B cell (primary cell): ENCODE measurements at regions not wholly inside any gene's neighbourhood (a gene's known extent, or its start where the extent isn't known, plus 50 kb on each side); places are given as distances from the start of the nearest gene placed in this dataset.

Experiments
- ATAC-seq: fragments of 200-7000 bp; cut with Tn5 transposase; one replicate; pipeline ENCODE4 v1.10.0; 2021; ENCODE audit warnings: low read depth, mild to moderate bottlenecking, moderate number of reproducible peaks, moderate library complexity
- CTCF ChIA-PET: fragments of 350-600 bp; sonication (Branson Sonifier 250); formaldehyde crosslinking; loops from one replicate; lab custom pipeline; 2021; ENCODE audit warnings: antibody characterized with exemption, inconsistent platforms; lab: Charles Lee
- POLR2A ChIA-PET: fragments of 350-600 bp; sonication (Branson Sonifier 250); formaldehyde crosslinking; loops from one replicate; lab custom pipeline; 2021; ENCODE audit warnings: antibody characterized with exemption; lab: Charles Lee
- DNase-seq: peaks from one replicate; pipeline ENCODE4 v3.0.0; 2013
- H2AFZ ChIP-seq: 2 replicates; pipeline ENCODE4 v1.6.1; 2012; ENCODE audit warnings: mild to moderate bottlenecking, low read depth, low read length; ENCODE audit not compliant: insufficient read depth, poor library complexity, severe bottlenecking
- H3K27ac ChIP-seq, 2 donors: 1 replicate in 1 of 2; 2 replicates in 1 of 2; pipeline ENCODE4 v1.5.1; 2012 to 2013; ENCODE audit warnings: low read length in 2 of 2, mild to moderate bottlenecking in 2 of 2, moderate library complexity in 1 of 2
- H3K27me3 ChIP-seq, 4 experiments: fragments of 200-600 bp in 1 of 4; sonication (generic) in 1 of 4; replicated peaks in 1 of 4; 1 replicate in 2 of 4; 2 replicates in 2 of 4; pipeline versions ENCODE4 v1.6.1 to v1.7.0; 2013 to 2016; ENCODE audit warnings: low read length in 3 of 4, mild to moderate bottlenecking in 2 of 4, mixed read lengths in 1 of 4, moderate library complexity in 1 of 4; ENCODE audit not compliant: insufficient read depth in 4 of 4, control insufficient read depth in 3 of 4; ENCODE audit errors: control extremely low read depth in 1 of 4
- H3K36me3 ChIP-seq, 2 experiments: replicated peaks in 1 of 2; 1 replicate in 1 of 2; 2 replicates in 1 of 2; pipeline versions ENCODE4 v1.6.1 to v1.7.1; 2013; ENCODE audit warnings: low read length in 1 of 2; ENCODE audit not compliant: insufficient read depth in 2 of 2, control insufficient read depth in 1 of 2; ENCODE audit errors: control extremely low read depth in 1 of 2, extremely low read depth in 1 of 2
- H3K4me1 ChIP-seq, 2 donors: fragments of 200-600 bp in 1 of 2; sonication (generic) in 1 of 2; 1 replicate in 1 of 2; 2 replicates in 1 of 2; pipeline versions ENCODE4 v1.5.1 to v1.6.1; 2013 to 2017; ENCODE audit warnings: low read length in 2 of 2; ENCODE audit not compliant: control insufficient read depth in 2 of 2, insufficient read depth in 2 of 2
- H3K4me2 ChIP-seq: replicated peaks from 2 replicates; pipeline ENCODE3; 2012; ENCODE audit warnings: mild to moderate bottlenecking, low read depth, low read length; ENCODE audit not compliant: poor library complexity, severe bottlenecking
- H3K4me3 ChIP-seq, 5 experiments: fragments of 200-600 bp in 1 of 5; sonication (generic) in 1 of 5; 1 replicate in 3 of 5; 2 replicates in 2 of 5; pipeline versions ENCODE4 v1.5.1 to v1.7.0; 2011 to 2016; ENCODE audit warnings: low read length in 4 of 5, mild to moderate bottlenecking in 4 of 5, low read depth in 2 of 5, control low read depth in 1 of 5, moderate library complexity in 1 of 5; ENCODE audit not compliant: insufficient read depth in 1 of 5; ENCODE audit errors: control extremely low read depth in 1 of 5, extremely low read depth in 1 of 5
- H3K79me2 ChIP-seq: fragments of 200-600 bp; sonication (generic); one replicate; pipeline ENCODE4 v1.6.0; 2016; ENCODE audit warnings: low read length; ENCODE audit not compliant: control insufficient read depth, insufficient read depth
- H3K9ac ChIP-seq: fragments of 200-600 bp; sonication (generic); 2 replicates; pipeline ENCODE4 v1.6.1; 2017; ENCODE audit warnings: mild to moderate bottlenecking, low read length, moderate library complexity
- H3K9me3 ChIP-seq, 3 donors: one replicate each; pipeline versions ENCODE4 v1.6.1 to v1.7.1; 2013; ENCODE audit warnings: low read length in 2 of 3; ENCODE audit not compliant: control insufficient read depth in 2 of 3, insufficient read depth in 1 of 3; ENCODE audit errors: control extremely low read depth in 1 of 3
- H4K20me1 ChIP-seq: 2 replicates; pipeline ENCODE4 v1.6.0; 2012; ENCODE audit warnings: mild to moderate bottlenecking, low read length; ENCODE audit not compliant: insufficient read depth, control insufficient read depth, poor library complexity, severe bottlenecking
- H3K27ac Mint-ChIP-seq: one replicate; pipeline ENCODE4 v1.8.0; 2021; ENCODE audit warnings: mixed read lengths
- H3K27me3 Mint-ChIP-seq: one replicate; pipeline ENCODE4 v1.8.0; 2021; ENCODE audit warnings: mixed read lengths
- H3K4me1 Mint-ChIP-seq: one replicate; pipeline ENCODE4 v1.8.0; 2021; ENCODE audit warnings: mixed read lengths
- H3K4me3 Mint-ChIP-seq: one replicate; pipeline ENCODE4 v1.8.0; 2021; ENCODE audit warnings: mixed read lengths
- H3K9me3 Mint-ChIP-seq: one replicate; pipeline ENCODE4 v1.8.0; 2022; ENCODE audit warnings: mixed read lengths; ENCODE audit not compliant: insufficient read depth
- CTCF ChIP-seq: fragments of 200-600 bp; IDR thresholded peaks from one replicate; pipeline ENCODE4 v1.8.0; 2022; ENCODE audit warnings: antibody characterized with exemption, mild to moderate bottlenecking
- EZH2 ChIP-seq: IDR thresholded peaks from 2 replicates; pipeline ENCODE4 v1.6.1; 2012; ENCODE audit warnings: borderline replicate concordance, low read depth, mild to moderate bottlenecking, moderate library complexity, low read length; ENCODE audit not compliant: insufficient read depth, poor library complexity, severe bottlenecking
- WGBS: methylation state at CpG from one replicate; pipeline ENCODE4 v1.1.5; 2013; ENCODE audit warnings: missing lambda C conversion rate; ENCODE audit not compliant: insufficient coverage; 5-methylcytosine and 5-hydroxymethylcytosine counted together
- intact Hi-C: fragments of 100-400 bp; cut with micrococcal nuclease; formaldehyde crosslinking; loops from one replicate; pipeline ENCODE4 v1.10.0; 2022

GRCh38 chr5:143516249-143516648, 112.8 kb upstream of the NR3C1 start:
- H3K4me3 ChIP-seq, result no peak overlapping the region
- H3K27me3 ChIP-seq, result no peaks in the 10 kb centered on the region
- peaks cover 4% of the 10 kb centered on the region for H3K9me3 Mint-ChIP-seq
- ATAC-seq, result peak; percentile 49
- H4K20me1 ChIP-seq, result no peaks in the 10 kb centered on the region
- TF ChIP-seq CTCF (no peak), EZH2 (no peak)
- intact Hi-C loops, result no loop called here
- no peak overlapping the region for H3K27ac Mint-ChIP-seq
- H3K27me3 Mint-ChIP-seq, result no peaks in the 10 kb centered on the region
- H3K79me2 ChIP-seq, result no peaks in the 10 kb centered on the region
- no CpG with 5 or more reads among the region's 1 CpG for WGBS
- H3K9ac ChIP-seq, result no peak overlapping the region
- H3K9me3 ChIP-seq, result no peaks in the 10 kb centered on the region
- ChIA-PET CTCF (no interaction called here), POLR2A (no interaction called here)
- no peak for DNase-seq
- H3K4me1 ChIP-seq, result peaks cover 4 to 5% of the 10 kb centered on the region in 2 donors
- peaks cover 10% of the 10 kb centered on the region for H3K4me1 Mint-ChIP-seq
- no peak overlapping the region for H3K27ac ChIP-seq
- H3K36me3 ChIP-seq, result no peaks in the 10 kb centered on the region
- no peak overlapping the region for H3K4me3 Mint-ChIP-seq
- H2AFZ ChIP-seq, result no peak overlapping the region
- H3K4me2 ChIP-seq, result no peak overlapping the region

- Mint-ChIP-seq H3K27ac (no peak overlapping the region), H3K4me3 (no peak overlapping the region), H3K4me1 (peaks cover 10% of the 10 kb centered on the region), H3K27me3 (no peaks in the 10 kb centered on the region), H3K9me3 (peaks cover 4% of the 10 kb centered on the region)
- H2AFZ ChIP-seq, result no peak overlapping the region
- H4K20me1 ChIP-seq, result no peaks in the 10 kb centered on the region
- no peaks in the 10 kb centered on the region for H3K27me3 ChIP-seq
- DNase-seq, result no peak
- 90% methylated on average over 5 of the region's 5 CpGs for WGBS
- POLR2A ChIA-PET, result no interaction called here
- TF ChIP-seq EZH2, result no peak
- no peak for TF ChIP-seq CTCF
- CTCF ChIA-PET, result no interaction called here
- ATAC-seq, result peak; percentile 31
- H3K79me2 ChIP-seq, result no peaks in the 10 kb centered on the region
- H3K27ac ChIP-seq, result no peak overlapping the region
- H3K4me1 ChIP-seq, result peaks cover 4 to 5% of the 10 kb centered on the region in 2 donors
- no peak overlapping the region for H3K4me2 ChIP-seq
- H3K9ac ChIP-seq, result no peak overlapping the region
- H3K4me3 ChIP-seq, result no peak overlapping the region
- intact Hi-C loops, result no loop called here
- H3K36me3 ChIP-seq, result no peaks in the 10 kb centered on the region
- no peaks in the 10 kb centered on the region for H3K9me3 ChIP-seq
Observed at GRCh38 chr5:143515829-143516228, 112.3 kb upstream of the NR3C1 start.
